Neural cell (in vitro differentiated cells): ENCODE measurements at regions not wholly inside any gene's neighbourhood (a gene's known extent, or its start where the extent isn't known, plus 50 kb on each side); places are given as distances from the start of the nearest gene placed in this dataset.

Experiments
- EP300 ChIP-seq: fragments of 450-650 bp; conservative IDR thresholded peaks from 2 replicates; pipeline ENCODE4 v1.6.1; 2014; ENCODE audit warnings: antibody characterized with exemption, mild to moderate bottlenecking, moderate library complexity; ENCODE audit not compliant: poor library complexity, severe bottlenecking
- EZH2 ChIP-seq: fragments of 200-600, 300-800 bp; shearing (Covaris generic), sonication (generic); IDR thresholded peaks from 2 replicates; pipeline ENCODE4 v1.6.1; 2014; ENCODE audit warnings: antibody characterized with exemption, low read length, borderline replicate concordance, mild to moderate bottlenecking; ENCODE audit not compliant: insufficient read depth, poor library complexity, severe bottlenecking
- POLR2AphosphoS5 ChIP-seq: IDR thresholded peaks from 2 replicates; pipeline ENCODE4 v1.6.1; 2012
- RAD21 ChIP-seq: fragments of 450-650 bp; conservative IDR thresholded peaks from 2 replicates; pipeline ENCODE4 v1.6.1; 2014; ENCODE audit warnings: antibody characterized with exemption, mild to moderate bottlenecking, moderate library complexity
- SMC3 ChIP-seq: fragments of 450-650 bp; conservative IDR thresholded peaks from 2 replicates; pipeline ENCODE4 v1.6.1; 2014; ENCODE audit warnings: antibody characterized with exemption, mild to moderate bottlenecking, moderate library complexity; ENCODE audit not compliant: poor library complexity
- TAF1 ChIP-seq: IDR thresholded peaks from 2 replicates; pipeline ENCODE4 v1.6.1; 2012; ENCODE audit warnings: low read depth
- TF ChIP-seq, protein P1 (sequence below): fragments of 450-650 bp; IDR thresholded peaks from 2 replicates; pipeline ENCODE4 v1.5.1; 2014; ENCODE audit warnings: antibody characterized with exemption, mild to moderate bottlenecking, moderate library complexity; ENCODE audit not compliant: poor library complexity, severe bottlenecking

DNA sequence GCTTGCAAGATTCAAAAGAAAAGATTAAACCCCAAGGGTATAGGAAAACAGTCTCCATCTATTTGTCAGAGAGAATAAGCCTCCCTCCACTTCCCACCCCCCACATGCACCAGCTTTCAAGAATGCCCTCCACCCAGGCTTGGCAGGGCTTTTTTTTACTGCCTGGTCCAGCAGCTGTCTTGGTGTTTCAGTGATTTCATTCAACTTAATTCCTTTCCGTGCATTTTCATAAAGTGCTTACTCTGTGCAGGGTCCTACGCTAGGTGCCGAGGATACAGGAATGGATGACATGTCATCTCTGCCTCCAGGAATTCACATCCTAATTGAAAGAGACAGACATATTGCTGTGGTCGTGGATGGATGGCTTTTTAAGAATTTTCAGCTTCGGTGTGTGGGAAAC is 117.9 kb downstream of the LRATD1 start:
- TF ChIP-seq, protein P1, sequence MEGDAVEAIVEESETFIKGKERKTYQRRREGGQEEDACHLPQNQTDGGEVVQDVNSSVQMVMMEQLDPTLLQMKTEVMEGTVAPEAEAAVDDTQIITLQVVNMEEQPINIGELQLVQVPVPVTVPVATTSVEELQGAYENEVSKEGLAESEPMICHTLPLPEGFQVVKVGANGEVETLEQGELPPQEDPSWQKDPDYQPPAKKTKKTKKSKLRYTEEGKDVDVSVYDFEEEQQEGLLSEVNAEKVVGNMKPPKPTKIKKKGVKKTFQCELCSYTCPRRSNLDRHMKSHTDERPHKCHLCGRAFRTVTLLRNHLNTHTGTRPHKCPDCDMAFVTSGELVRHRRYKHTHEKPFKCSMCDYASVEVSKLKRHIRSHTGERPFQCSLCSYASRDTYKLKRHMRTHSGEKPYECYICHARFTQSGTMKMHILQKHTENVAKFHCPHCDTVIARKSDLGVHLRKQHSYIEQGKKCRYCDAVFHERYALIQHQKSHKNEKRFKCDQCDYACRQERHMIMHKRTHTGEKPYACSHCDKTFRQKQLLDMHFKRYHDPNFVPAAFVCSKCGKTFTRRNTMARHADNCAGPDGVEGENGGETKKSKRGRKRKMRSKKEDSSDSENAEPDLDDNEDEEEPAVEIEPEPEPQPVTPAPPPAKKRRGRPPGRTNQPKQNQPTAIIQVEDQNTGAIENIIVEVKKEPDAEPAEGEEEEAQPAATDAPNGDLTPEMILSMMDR = no peak
- TF ChIP-seq TAF1 = no peak
- TF ChIP-seq POLR2AphosphoS5 = no peak
- no peak for TF ChIP-seq SMC3
- no peak for TF ChIP-seq EP300
- TF ChIP-seq RAD21 = no peak
- TF ChIP-seq EZH2 = no peak
